D721Med (cell line): ENCODE measurements at regions not wholly inside any gene's neighbourhood (a gene's known extent, or its start where the extent isn't known, plus 50 kb on each side); places are given as distances from the start of the nearest gene placed in this dataset.

ENCODE experiments used
- DNase-seq: peaks from one replicate; pipeline ENCODE4 v3.0.0; 2011; ENCODE audit warnings: low spot score; ENCODE audit not compliant: insufficient read length
- FAIRE-seq: peaks from 2 replicates; lab custom pipeline; 2011; peaks lifted over from hg19 to GRCh38; lab: Jason Lieb, UNC
- CTCF ChIP-seq: IDR thresholded peaks from 2 replicates; pipeline ENCODE4 v1.5.1; 2012; ENCODE audit warnings: mild to moderate bottlenecking, control low read depth; ENCODE audit not compliant: insufficient read depth; ENCODE audit errors: missing control alignments

DNA sequence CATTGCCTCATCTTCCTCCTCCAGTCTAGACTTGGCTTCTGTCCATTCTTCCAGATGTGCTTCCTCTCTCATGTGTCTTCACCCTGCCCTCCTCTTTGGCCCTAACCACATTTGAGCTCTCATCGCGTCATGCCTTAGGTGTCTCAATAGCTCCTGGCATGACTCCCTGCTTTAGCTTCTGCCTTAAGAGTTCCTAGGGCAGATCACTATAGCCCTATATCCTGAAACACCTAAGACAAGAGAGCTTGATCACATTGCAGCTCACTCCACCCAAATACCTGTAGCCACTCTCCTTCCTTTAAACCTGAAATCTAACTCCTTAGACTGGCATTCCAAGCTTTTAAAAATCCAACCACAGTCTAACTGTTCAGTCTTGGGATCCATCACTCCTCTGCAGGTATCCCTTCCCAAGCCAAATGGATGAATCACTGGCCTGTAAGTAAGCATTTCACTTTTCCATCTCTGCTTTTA, 69.0 kb upstream of the STXBP5 start:
- FAIRE-seq (no peak), DNase-seq (no peak)

DNA sequence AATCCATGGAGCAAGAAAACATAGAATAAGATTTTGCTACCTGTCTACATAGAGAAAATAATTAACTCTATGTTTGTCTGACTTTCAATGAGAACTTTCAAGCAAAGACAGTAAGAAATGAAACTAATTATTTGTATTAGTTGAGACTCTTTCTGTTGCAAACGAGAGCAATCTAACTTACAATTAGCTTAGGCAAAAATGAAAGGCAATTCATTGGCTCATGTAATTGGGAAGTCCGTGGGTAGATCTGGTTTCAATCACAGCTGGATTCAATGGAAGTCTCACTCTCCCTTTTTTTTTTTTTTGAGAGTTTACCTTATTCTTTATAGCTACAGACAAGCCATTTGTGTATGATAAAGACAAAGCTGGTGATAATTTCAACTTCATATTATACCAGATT, 68.2 kb upstream of the STXBP5 start:
- FAIRE-seq, result no peak
- no peak for DNase-seq
- TF ChIP-seq CTCF, result no peak

More for the DNA sequence above, 69.0 kb upstream of the STXBP5 start:
- TF ChIP-seq CTCF, result no peak

GRCh38 chr6:147137986-147138385, 66.2 kb upstream of the STXBP5 start:
- TF ChIP-seq CTCF, result no peak
- DNase-seq (no peak), FAIRE-seq (no peak)

- DNase-seq (no peak), FAIRE-seq (no peak)
- TF ChIP-seq CTCF, result no peak
Observed at GRCh38 chr6:147138835-147139234, 65.4 kb upstream of the STXBP5 start.

GRCh38 chr6:147141711-147142308, 62.4 kb upstream of the STXBP5 start:
- TF ChIP-seq CTCF, result no peak
- no peak for FAIRE-seq
- DNase-seq, result no peak

DNA sequence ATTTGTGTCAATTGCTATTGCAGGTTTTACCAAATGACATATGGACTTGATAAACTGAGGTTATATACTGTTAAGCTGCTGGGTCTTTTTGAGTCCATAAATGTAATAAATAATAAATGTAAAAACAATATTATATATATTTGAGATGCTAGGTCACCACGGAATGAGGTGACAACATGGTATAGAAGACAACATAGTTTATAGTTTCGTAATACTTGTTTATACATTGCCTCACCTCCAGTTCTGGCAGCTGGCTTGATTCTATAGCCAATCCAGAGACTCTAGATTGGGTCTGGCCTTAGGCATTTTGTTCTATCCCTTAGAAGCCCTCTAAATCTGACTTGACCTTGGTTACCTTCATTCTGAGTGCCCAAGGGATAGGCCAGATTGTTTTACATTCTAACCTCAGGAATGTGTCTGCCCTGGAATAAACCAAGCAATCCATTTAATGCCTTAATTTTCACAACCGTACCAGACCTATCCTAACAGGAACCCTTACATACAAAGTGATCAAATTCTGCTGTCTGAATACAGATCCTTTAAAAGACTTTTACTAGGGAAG, 61.5 kb upstream of the STXBP5 start:
- no peak for DNase-seq
- no peak for FAIRE-seq
- no peak for TF ChIP-seq CTCF

DNA sequence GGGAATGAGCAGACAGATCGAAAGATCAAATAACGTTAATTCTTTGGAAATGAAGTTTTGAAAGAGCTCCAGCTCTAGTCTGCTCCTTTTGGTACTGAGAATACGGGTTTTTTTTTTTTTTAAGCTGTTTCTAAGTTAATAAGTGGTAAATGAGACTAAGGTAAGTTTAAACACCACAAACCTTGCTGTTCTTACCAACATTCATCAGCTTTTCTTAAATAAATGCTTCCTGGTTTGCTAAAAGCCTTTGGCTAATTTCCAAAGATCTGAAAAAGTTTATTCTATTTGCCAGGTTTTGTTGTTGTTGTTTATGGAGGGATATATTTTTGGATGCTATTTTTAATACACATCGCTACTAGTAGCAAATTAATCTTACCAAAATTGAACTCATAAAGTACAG, 55.1 kb upstream of the STXBP5 start:
- no peak for FAIRE-seq
- no peak for TF ChIP-seq CTCF
- DNase-seq, result no peak
